HepG2 (cell line): ENCODE measurements at regions not wholly inside any gene's neighbourhood (a gene's known extent, or its start where the extent isn't known, plus 50 kb on each side); places are given as distances from the start of the nearest gene placed in this dataset.

Experiments used
- CHD2 ChIP-seq: IDR thresholded peaks from 2 replicates; pipeline ENCODE4 v1.6.1; 2011; ENCODE audit warnings: low read depth, low read length, improper control_type of control experiment
- ELF1 ChIP-seq: sonication (generic); formaldehyde crosslinking; IDR thresholded peaks from 2 replicates; pipeline ENCODE4 v1.4.0; 2020; ENCODE audit warnings: missing genetic modification reagents
- FOSL2 ChIP-seq: sonication (generic); formaldehyde crosslinking; IDR thresholded peaks from 2 replicates; pipeline ENCODE4 v1.4.0; 2020; ENCODE audit warnings: missing genetic modification reagents
- PCBP2 ChIP-seq: fragments of 200-400 bp; formaldehyde crosslinking; optimal IDR thresholded peaks from 2 replicates; pipeline ENCODE3; 2018; ENCODE audit warnings: low read length, low read depth; ENCODE audit not compliant: poor library complexity, severe bottlenecking
- POLR2A ChIP-seq, 2 experiments: IDR thresholded peaks; 2 replicates each; pipeline ENCODE4 v1.6.1; 2011; ENCODE audit warnings: low read depth in 2 of 2, low read length in 2 of 2, mild to moderate bottlenecking in 1 of 2, moderate library complexity in 1 of 2; ENCODE audit not compliant: insufficient read depth in 1 of 2
- TCF7 ChIP-seq: sonication (generic); IDR thresholded peaks from 2 replicates; pipeline ENCODE4 v1.6.1; 2016; ENCODE audit warnings: antibody characterized with exemption, low read depth
- ZNF468 ChIP-seq: sonication (generic); formaldehyde crosslinking; IDR thresholded peaks from 2 replicates; pipeline ENCODE4 v1.8.0; 2022; ENCODE audit warnings: mild to moderate bottlenecking, moderate library complexity, missing genetic modification reagents
- TF ChIP-seq, protein P1 (sequence below): sonication (generic); formaldehyde crosslinking; conservative IDR thresholded peaks from 2 replicates; pipeline ENCODE4 v1.8.0; 2022; ENCODE audit warnings: mild to moderate bottlenecking, moderate library complexity, missing genetic modification reagents
- TF ChIP-seq, protein P2 (sequence below): sonication (generic); formaldehyde crosslinking; IDR thresholded peaks from 2 replicates; pipeline ENCODE4 v1.5.0; 2020; ENCODE audit warnings: mild to moderate bottlenecking, missing genetic modification reagents, moderate library complexity
- TF ChIP-seq, protein P3 (sequence below): sonication (generic); formaldehyde crosslinking; IDR thresholded peaks from 2 replicates; pipeline ENCODE4 v1.4.0; 2020; ENCODE audit warnings: missing genetic modification reagents
- TF ChIP-seq, protein P4 (sequence below): sonication (generic); formaldehyde crosslinking; IDR thresholded peaks from 2 replicates; pipeline ENCODE4 v1.8.0; 2022; ENCODE audit warnings: mild to moderate bottlenecking, missing genetic modification reagents
- TF ChIP-seq, protein P5 (sequence below): sonication (generic); formaldehyde crosslinking; IDR thresholded peaks from 2 replicates; pipeline ENCODE4 v1.4.0; 2020; ENCODE audit warnings: mild to moderate bottlenecking, missing genetic modification reagents

DNA sequence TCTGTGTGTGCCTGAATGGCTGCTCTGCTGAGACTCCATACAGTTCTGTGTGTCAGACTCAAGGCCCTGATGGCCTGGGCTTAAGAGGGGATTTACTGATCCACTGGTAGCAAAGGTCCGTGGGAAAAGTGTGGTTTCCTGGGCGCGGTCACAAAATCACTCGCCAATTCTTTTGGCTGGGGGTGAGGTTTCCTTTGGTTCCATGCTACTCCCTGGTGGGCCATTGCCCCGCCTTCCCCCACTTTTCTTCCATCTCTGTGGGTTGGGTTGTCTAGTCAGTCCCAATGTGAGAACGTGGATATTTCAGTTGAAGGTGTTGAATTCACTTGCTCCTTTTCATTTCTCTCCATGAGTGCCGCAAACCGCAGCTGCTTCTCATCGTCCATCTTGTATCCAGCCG lies 162.7 kb upstream of the NRXN1 start:
- TF ChIP-seq, protein P1, sequence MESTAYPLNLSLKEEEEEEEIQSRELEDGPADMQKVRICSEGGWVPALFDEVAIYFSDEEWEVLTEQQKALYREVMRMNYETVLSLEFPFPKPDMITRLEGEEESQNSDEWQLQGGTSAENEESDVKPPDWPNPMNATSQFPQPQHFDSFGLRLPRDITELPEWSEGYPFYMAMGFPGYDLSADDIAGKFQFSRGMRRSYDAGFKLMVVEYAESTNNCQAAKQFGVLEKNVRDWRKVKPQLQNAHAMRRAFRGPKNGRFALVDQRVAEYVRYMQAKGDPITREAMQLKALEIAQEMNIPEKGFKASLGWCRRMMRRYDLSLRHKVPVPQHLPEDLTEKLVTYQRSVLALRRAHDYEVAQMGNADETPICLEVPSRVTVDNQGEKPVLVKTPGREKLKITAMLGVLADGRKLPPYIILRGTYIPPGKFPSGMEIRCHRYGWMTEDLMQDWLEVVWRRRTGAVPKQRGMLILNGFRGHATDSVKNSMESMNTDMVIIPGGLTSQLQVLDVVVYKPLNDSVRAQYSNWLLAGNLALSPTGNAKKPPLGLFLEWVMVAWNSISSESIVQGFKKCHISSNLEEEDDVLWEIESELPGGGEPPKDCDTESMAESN (CRISPR knock-in tag), result no peak
- TF ChIP-seq, protein P2, sequence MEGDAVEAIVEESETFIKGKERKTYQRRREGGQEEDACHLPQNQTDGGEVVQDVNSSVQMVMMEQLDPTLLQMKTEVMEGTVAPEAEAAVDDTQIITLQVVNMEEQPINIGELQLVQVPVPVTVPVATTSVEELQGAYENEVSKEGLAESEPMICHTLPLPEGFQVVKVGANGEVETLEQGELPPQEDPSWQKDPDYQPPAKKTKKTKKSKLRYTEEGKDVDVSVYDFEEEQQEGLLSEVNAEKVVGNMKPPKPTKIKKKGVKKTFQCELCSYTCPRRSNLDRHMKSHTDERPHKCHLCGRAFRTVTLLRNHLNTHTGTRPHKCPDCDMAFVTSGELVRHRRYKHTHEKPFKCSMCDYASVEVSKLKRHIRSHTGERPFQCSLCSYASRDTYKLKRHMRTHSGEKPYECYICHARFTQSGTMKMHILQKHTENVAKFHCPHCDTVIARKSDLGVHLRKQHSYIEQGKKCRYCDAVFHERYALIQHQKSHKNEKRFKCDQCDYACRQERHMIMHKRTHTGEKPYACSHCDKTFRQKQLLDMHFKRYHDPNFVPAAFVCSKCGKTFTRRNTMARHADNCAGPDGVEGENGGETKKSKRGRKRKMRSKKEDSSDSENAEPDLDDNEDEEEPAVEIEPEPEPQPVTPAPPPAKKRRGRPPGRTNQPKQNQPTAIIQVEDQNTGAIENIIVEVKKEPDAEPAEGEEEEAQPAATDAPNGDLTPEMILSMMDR (CRISPR knock-in tag), result no peak
- TF ChIP-seq ZNF468 (CRISPR knock-in tag) (no peak), POLR2A (IDR thresholded peaks at IDR 0.05; ENCODE audit: insufficient read depth in 1 of 2, low read depth in 2 of 2, low read length in 2 of 2) (no peak), FOSL2 (no peak), ELF1 (CRISPR knock-in tag) (no peak), CHD2 (no peak), PCBP2 (no peak), TCF7 (no peak)
- TF ChIP-seq, protein P3, sequence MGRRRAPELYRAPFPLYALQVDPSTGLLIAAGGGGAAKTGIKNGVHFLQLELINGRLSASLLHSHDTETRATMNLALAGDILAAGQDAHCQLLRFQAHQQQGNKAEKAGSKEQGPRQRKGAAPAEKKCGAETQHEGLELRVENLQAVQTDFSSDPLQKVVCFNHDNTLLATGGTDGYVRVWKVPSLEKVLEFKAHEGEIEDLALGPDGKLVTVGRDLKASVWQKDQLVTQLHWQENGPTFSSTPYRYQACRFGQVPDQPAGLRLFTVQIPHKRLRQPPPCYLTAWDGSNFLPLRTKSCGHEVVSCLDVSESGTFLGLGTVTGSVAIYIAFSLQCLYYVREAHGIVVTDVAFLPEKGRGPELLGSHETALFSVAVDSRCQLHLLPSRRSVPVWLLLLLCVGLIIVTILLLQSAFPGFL (CRISPR knock-in tag), result no peak
- TF ChIP-seq, protein P4, sequence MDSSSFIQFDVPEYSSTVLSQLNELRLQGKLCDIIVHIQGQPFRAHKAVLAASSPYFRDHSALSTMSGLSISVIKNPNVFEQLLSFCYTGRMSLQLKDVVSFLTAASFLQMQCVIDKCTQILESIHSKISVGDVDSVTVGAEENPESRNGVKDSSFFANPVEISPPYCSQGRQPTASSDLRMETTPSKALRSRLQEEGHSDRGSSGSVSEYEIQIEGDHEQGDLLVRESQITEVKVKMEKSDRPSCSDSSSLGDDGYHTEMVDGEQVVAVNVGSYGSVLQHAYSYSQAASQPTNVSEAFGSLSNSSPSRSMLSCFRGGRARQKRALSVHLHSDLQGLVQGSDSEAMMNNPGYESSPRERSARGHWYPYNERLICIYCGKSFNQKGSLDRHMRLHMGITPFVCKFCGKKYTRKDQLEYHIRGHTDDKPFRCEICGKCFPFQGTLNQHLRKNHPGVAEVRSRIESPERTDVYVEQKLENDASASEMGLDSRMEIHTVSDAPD (CRISPR knock-in tag), result no peak
- TF ChIP-seq, protein P5, sequence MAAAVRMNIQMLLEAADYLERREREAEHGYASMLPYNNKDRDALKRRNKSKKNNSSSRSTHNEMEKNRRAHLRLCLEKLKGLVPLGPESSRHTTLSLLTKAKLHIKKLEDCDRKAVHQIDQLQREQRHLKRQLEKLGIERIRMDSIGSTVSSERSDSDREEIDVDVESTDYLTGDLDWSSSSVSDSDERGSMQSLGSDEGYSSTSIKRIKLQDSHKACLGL (CRISPR knock-in tag), result no peak
